SU-DHL-6 (cell line): ENCODE measurements at regions not wholly inside any gene's neighbourhood (a gene's known extent, or its start where the extent isn't known, plus 50 kb on each side); places are given as distances from the start of the nearest gene placed in this dataset.

Source experiments
- H2AFZ ChIP-seq: fragments of 200-600 bp; sonication (generic); 2 replicates; pipeline ENCODE4 v1.6.1; 2014; ENCODE audit warnings: low read depth, mild to moderate bottlenecking, moderate library complexity, mixed read lengths, antibody characterized with exemption, low read length; ENCODE audit not compliant: severe bottlenecking
- H3F3A ChIP-seq: fragments of 200-600 bp; shearing (Covaris generic); 2 replicates; pipeline ENCODE4 v1.6.0; 2016; ENCODE audit warnings: antibody characterized with exemption, mild to moderate bottlenecking; ENCODE audit not compliant: insufficient read depth
- H3K27ac ChIP-seq: fragments of 200-600 bp; sonication (generic); 2 replicates; pipeline ENCODE4 v1.5.1; 2016; ENCODE audit warnings: low read depth, mild to moderate bottlenecking, low read length, moderate library complexity, mixed read lengths
- H3K27me3 ChIP-seq: fragments of 200-600 bp; sonication (generic), shearing (Covaris generic); 2 replicates; pipeline ENCODE4 v1.6.0; 2014; ENCODE audit warnings: mild to moderate bottlenecking, low read length
- H3K36me3 ChIP-seq: fragments of 200-600 bp; sonication (generic); 2 replicates; pipeline ENCODE4 v1.6.1; 2014; ENCODE audit warnings: mild to moderate bottlenecking, low read length, mixed read lengths
- H3K4me2 ChIP-seq: fragments of 300-600, 200-600 bp; shearing (Covaris generic), sonication (generic); 2 replicates; pipeline ENCODE4 v1.6.0; 2014; ENCODE audit warnings: low read length, low read depth, mild to moderate bottlenecking; ENCODE audit not compliant: poor library complexity, severe bottlenecking
- H3K4me3 ChIP-seq: fragments of 200-600 bp; sonication (generic); 2 replicates; pipeline ENCODE4 v1.5.1; 2014; ENCODE audit warnings: antibody characterized with exemption, low read length, mild to moderate bottlenecking, mixed read lengths; ENCODE audit not compliant: insufficient read depth, poor library complexity, severe bottlenecking
- H3K79me2 ChIP-seq: fragments of 200-600 bp; sonication (generic); 2 replicates; pipeline ENCODE4 v1.6.1; 2014; ENCODE audit warnings: mild to moderate bottlenecking, low read length, moderate library complexity; ENCODE audit not compliant: insufficient read depth
- H3K9ac ChIP-seq: fragments of 200-600 bp; sonication (generic); 2 replicates; pipeline ENCODE4 v1.7.0; 2014; ENCODE audit warnings: mild to moderate bottlenecking, low read length
- H3K9me2 ChIP-seq: fragments of 200-600 bp; sonication (generic); replicated peaks from 2 replicates; pipeline ENCODE4 v1.6.1; 2014; ENCODE audit warnings: low read length; ENCODE audit not compliant: insufficient read depth
- H3K9me3 ChIP-seq: fragments of 200-600 bp; sonication (generic); 2 replicates; pipeline ENCODE4 v1.6.1; 2014; ENCODE audit warnings: low read length, mixed read lengths; ENCODE audit not compliant: insufficient read depth
- H4K20me1 ChIP-seq: fragments of 200-600 bp; sonication (generic); 2 replicates; pipeline ENCODE4 v1.6.1; 2014; ENCODE audit warnings: low read depth, mild to moderate bottlenecking, antibody characterized with exemption, low read length, moderate library complexity, mixed read lengths
- EZH2phosphoT487 ChIP-seq: fragments of 200-600 bp; sonication (generic), shearing (Covaris generic); conservative IDR thresholded peaks from 2 replicates; pipeline ENCODE4 v1.6.1; 2018; ENCODE audit warnings: mild to moderate bottlenecking, antibody characterized with exemption, low read length, moderate library complexity, mixed read lengths
- TF ChIP-seq, protein P1 (sequence below): fragments of 200-600 bp; sonication (generic); IDR thresholded peaks from one replicate; pipeline ENCODE4 v1.5.1; 2017; ENCODE audit warnings: antibody characterized with exemption, mild to moderate bottlenecking, low read length, moderate library complexity; ENCODE audit not compliant: insufficient read depth, poor library complexity, severe bottlenecking

DNA sequence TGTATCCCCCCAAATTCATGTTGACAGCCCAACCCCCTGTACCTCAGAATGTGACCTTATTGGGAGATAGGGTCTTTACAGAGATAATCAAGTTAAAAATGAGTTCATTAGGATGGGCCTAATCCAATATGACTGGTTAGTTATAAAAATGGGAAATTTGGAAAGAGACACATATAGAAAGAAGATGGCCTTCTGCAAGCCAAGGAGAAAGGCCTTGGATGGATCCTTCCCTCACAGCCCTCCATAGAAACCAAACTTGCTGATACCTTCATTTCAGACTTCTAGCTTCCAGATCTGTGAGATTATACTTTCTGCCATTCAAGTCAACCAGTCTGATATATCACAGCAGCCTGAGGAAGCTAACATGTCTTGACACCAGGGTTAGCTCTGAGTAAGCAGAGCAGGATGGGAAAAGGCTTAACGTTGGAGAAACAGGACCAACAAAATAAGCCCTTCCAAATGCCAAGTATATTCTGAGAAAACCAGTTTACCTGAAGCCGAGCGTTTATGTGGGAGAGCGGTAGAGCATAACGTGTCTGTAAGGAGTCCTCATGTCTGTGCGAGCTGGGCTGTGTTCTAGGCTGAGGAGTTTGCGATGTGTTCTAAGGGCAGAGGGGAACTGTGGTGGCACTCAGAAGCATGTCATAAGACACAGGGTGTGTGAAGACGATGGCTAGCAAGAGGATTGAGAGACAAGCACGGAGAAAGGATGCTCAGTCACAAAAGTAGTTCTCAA lies 206.1 kb downstream of the PIK3R1 start:
- H3K9me3 ChIP-seq: no peaks in the 10 kb centered on the region
- no peak overlapping the region for H3K4me2 ChIP-seq
- no peak overlapping the region for H2AFZ ChIP-seq
- H3K4me3 ChIP-seq: no peak overlapping the region
- H3K36me3 ChIP-seq: no peaks in the 10 kb centered on the region
- no peaks in the 10 kb centered on the region for H4K20me1 ChIP-seq
- no peaks in the 10 kb centered on the region for H3K27me3 ChIP-seq
- no peak for TF ChIP-seq EZH2phosphoT487
- TF ChIP-seq, protein P1, sequence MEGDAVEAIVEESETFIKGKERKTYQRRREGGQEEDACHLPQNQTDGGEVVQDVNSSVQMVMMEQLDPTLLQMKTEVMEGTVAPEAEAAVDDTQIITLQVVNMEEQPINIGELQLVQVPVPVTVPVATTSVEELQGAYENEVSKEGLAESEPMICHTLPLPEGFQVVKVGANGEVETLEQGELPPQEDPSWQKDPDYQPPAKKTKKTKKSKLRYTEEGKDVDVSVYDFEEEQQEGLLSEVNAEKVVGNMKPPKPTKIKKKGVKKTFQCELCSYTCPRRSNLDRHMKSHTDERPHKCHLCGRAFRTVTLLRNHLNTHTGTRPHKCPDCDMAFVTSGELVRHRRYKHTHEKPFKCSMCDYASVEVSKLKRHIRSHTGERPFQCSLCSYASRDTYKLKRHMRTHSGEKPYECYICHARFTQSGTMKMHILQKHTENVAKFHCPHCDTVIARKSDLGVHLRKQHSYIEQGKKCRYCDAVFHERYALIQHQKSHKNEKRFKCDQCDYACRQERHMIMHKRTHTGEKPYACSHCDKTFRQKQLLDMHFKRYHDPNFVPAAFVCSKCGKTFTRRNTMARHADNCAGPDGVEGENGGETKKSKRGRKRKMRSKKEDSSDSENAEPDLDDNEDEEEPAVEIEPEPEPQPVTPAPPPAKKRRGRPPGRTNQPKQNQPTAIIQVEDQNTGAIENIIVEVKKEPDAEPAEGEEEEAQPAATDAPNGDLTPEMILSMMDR: no peak
- no peak overlapping the region for H3K9ac ChIP-seq
- H3K79me2 ChIP-seq: no peaks in the 10 kb centered on the region
- no peaks in the 10 kb centered on the region for H3F3A ChIP-seq
- H3K27ac ChIP-seq: no peak overlapping the region
- H3K9me2 ChIP-seq: no peaks in the 10 kb centered on the region

DNA sequence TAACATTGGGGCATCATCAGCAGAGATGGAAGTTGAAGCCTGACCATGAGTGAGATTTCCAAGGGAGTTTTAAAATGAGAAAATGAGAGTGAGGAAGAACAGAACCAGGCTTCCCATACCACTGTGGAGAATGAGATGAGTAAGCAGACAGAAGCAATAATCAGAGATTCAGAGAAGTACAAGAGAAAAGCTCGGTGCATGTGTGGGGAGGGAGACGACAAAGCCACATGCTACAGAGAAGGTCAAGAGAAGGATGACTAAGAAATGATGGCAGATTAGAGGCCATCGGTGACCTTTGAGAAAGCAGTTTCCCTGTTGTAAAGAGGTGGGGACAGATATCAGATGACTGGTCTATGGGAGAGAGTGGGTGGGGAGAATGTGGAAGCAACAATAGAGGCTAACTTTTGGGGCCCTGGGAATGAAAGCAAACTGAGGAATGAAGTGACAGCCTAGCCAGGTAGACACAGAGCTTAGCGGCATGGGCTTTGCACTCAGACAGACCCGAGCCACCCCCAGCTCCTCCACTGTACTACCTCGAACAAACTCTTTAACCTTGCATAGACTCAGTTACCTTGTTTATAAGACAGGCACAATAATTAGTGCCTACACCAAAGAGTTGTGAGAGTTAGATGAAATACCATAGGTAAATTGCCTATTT lies 207.7 kb downstream of the PIK3R1 start:
- Histone ChIP-seq H4K20me1 (no peaks in the 10 kb centered on the region), H3K9ac (no peak overlapping the region), H3K4me2 (no peak overlapping the region), H2AFZ (no peak overlapping the region), H3K4me3 (no peak overlapping the region), H3F3A (no peaks in the 10 kb centered on the region), H3K27ac (no peak overlapping the region), H3K36me3 (no peaks in the 10 kb centered on the region), H3K79me2 (no peaks in the 10 kb centered on the region), H3K27me3 (no peaks in the 10 kb centered on the region), H3K9me3 (no peaks in the 10 kb centered on the region), H3K9me2 (no peaks in the 10 kb centered on the region)
- no peak for TF ChIP-seq EZH2phosphoT487
- TF ChIP-seq, protein P1: no peak

DNA sequence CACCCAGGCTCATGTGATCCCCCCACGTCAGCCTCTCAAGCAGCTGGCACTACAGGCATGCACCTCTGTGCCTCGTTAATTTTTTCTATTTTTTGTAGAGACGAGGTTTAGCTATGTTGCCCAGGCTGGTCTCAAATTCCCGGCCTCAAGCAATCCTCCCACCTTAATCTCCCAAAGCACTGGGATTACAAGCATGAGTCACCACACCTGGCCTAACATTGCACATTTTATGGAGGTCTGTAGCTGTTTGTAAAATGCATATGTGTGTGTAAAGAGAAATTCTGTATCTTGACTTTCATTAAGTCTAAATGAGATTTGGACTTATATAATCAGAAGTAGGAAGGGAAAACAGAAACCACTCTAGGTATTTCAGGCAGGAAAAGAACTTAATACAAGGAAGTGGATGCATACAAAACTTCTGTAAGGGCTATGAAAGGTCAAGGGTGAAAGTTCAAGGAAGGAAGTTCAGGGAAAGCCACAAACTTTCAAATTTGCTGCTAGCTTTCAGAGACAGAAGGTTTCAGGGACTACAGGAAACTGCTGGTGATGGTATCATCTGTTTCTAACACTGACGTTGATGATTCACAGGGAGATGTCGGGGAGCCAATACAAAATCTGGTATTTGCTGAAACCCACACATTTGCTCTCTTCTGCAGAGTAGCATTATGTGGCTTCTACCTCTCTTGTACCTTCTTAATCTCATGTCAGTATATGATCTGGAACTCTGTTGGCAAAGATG lies 209.4 kb downstream of the PIK3R1 start:
- Histone ChIP-seq H3F3A (no peaks in the 10 kb centered on the region), H3K9ac (no peak overlapping the region), H3K79me2 (no peaks in the 10 kb centered on the region), H3K9me2 (no peaks in the 10 kb centered on the region), H3K36me3 (no peaks in the 10 kb centered on the region), H3K27me3 (no peaks in the 10 kb centered on the region), H3K27ac (no peak overlapping the region), H4K20me1 (no peaks in the 10 kb centered on the region), H3K9me3 (no peaks in the 10 kb centered on the region), H2AFZ (no peak overlapping the region), H3K4me2 (no peak overlapping the region), H3K4me3 (no peak overlapping the region)
- no peak for TF ChIP-seq EZH2phosphoT487
- TF ChIP-seq, protein P1: no peak
